Peyer's patch (tissue), 4 donors: ENCODE measurements at regions not wholly inside any gene's neighbourhood (a gene's known extent, or its start where the extent isn't known, plus 50 kb on each side); places are given as distances from the start of the nearest gene placed in this dataset.
"Not testable (repeated sequence)": the region's sequence is repeated elsewhere in the genome, so short reads cannot be mapped to it uniquely, and the experiment has no call there.

Experiments
- DNase-seq, 3 donors: peaks; one replicate each; pipeline ENCODE4 v3.0.0-alpha.2; 2017 to 2019
- H3K27ac ChIP-seq, 4 donors: fragments of 200-600 bp; sonication (generic); one replicate each; pipeline ENCODE4 v1.5.1; 2016 to 2019
- H3K27me3 ChIP-seq, 2 donors: fragments of 200-600 bp; sonication (generic); one replicate each; pipeline ENCODE4 v1.5.1; 2019
- H3K36me3 ChIP-seq, 3 donors: fragments of 200-600 bp; sonication (generic); one replicate each; pipeline ENCODE4 v1.5.1; 2016 to 2019
- H3K4me1 ChIP-seq, 4 donors: fragments of 200-600 bp; sonication (generic); one replicate each; pipeline ENCODE4 v1.5.1; 2016 to 2019
- H3K4me3 ChIP-seq, 4 donors: fragments of 200-600 bp; sonication (generic); 1 replicate in 3 of 4; 2 replicates in 1 of 4; pipeline ENCODE4 v1.5.1; 2016 to 2019; ENCODE audit warnings: mild to moderate bottlenecking in 1 of 4
- H3K9me3 ChIP-seq, 4 donors: fragments of 200-600 bp; sonication (generic); one replicate each; pipeline ENCODE4 v1.5.1; 2016 to 2019; ENCODE audit warnings: mild to moderate bottlenecking in 1 of 4
- CTCF ChIP-seq, 6 experiments: fragments of 450-650 bp in 4 of 6; fragments of 200-600 bp in 2 of 6; sonication (generic) in 1 of 6; IDR thresholded peaks; one replicate each; pipeline ENCODE4 v1.5.1; 2017 to 2019; ENCODE audit warnings: antibody characterized with exemption in 6 of 6, mild to moderate bottlenecking in 3 of 6, moderate library complexity in 1 of 6
- POLR2A ChIP-seq, 2 donors: fragments of 450-650 bp; IDR thresholded peaks; one replicate each; pipeline ENCODE4 v1.5.1; 2017; ENCODE audit warnings: antibody characterized with exemption in 2 of 2, mild to moderate bottlenecking in 2 of 2, moderate library complexity in 2 of 2

GRCh38 chr18:28735731-28736130 is 558.8 kb upstream of the CDH2 start:
- Histone ChIP-seq H3K27ac (no peak overlapping the region), H3K9me3 (no peaks in the 10 kb centered on the region), H3K36me3 (no peaks in the 10 kb centered on the region), H3K4me1 (no peaks in the 10 kb centered on the region), H3K4me3 (no peak overlapping the region), H3K27me3 (no peaks in the 10 kb centered on the region)
- TF ChIP-seq CTCF (IDR thresholded peaks at IDR 0.05) (no peak), POLR2A (IDR thresholded peaks at IDR 0.05) (no peak)
- no peak for DNase-seq

DNA sequence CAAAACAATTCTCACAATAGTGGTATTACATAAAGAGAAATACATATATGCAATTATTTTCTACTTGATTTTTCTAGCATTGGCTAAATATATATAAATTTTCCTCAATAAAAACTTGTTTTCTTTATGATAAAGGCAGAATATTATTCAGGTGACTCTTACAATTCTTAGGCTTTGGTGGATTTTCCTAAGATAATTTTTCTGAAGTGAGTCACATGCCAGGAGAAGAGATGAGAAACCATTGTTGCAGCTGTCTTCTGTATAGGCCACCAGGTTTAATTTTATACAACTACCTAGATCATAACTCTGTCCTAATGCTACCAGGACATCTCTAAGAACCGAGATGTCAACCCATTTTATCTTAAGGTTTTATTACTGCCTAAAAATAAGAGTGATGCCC is 552.4 kb upstream of the CDH2 start:
- no peak overlapping the region for H3K4me3 ChIP-seq
- no peaks in the 10 kb centered on the region for H3K9me3 ChIP-seq
- H3K27me3 ChIP-seq: no peaks in the 10 kb centered on the region
- TF ChIP-seq POLR2A (IDR thresholded peaks at IDR 0.05) (no peak), CTCF (IDR thresholded peaks at IDR 0.05) (no peak)
- H3K4me1 ChIP-seq: no peaks in the 10 kb centered on the region
- H3K27ac ChIP-seq: no peak overlapping the region
- H3K36me3 ChIP-seq: no peaks in the 10 kb centered on the region
- no peak for DNase-seq

DNA sequence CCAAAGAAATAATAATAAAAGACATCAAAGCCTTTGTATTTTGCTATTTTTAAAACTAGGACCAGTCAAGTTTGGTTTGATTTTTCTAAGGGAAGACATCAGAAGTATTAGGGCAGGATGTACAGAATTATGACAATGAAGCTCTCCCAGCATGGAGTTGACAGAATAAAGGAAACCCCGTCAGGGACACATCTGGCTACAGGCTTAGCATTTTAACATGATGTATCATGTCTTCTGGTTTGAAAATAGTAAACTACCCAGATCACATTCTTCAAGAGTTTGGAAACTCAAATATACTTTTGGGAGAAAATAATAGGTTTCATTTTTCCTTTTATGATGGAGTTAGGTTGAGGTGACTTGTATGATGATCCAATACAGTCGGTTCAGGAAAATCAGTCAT is 552.0 kb upstream of the CDH2 start:
- no peak for TF ChIP-seq CTCF (IDR thresholded peaks at IDR 0.05)
- no peak for TF ChIP-seq POLR2A (IDR thresholded peaks at IDR 0.05)
- Histone ChIP-seq H3K4me3 (no peak overlapping the region), H3K27ac (no peak overlapping the region), H3K4me1 (no peaks in the 10 kb centered on the region), H3K9me3 (no peaks in the 10 kb centered on the region), H3K27me3 (no peaks in the 10 kb centered on the region), H3K36me3 (no peaks in the 10 kb centered on the region)
- no peak for DNase-seq

DNA sequence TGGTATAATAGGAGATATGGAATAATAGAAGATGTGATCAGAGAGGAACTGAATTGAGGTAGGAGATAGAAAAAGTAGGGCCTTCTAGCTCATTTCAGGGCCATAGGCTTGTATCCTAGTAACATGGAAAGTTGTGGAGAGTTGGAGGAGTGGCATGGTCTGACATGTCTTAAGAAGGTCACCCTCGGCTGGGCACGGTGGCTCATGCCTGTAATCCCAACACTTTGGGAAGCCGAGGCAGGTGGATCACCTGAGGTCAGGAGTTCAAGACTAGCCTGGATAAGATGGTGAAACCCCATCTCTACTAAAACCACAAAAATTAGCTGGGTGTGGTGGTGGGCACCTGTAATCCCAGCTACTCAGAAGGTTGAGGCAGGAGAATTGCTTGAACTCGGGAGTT is 550.3 kb upstream of the CDH2 start:
- not testable (repeated sequence) for DNase-seq, H3K27ac ChIP-seq, H3K27me3 ChIP-seq, H3K4me1 ChIP-seq, H3K9me3 ChIP-seq, H3K36me3 ChIP-seq, H3K4me3 ChIP-seq

- H3K36me3 ChIP-seq: no peaks in the 10 kb centered on the region
- H3K27ac ChIP-seq: no peak overlapping the region
- no peak for DNase-seq
- H3K9me3 ChIP-seq: no peaks in the 10 kb centered on the region
- no peaks in the 10 kb centered on the region for H3K27me3 ChIP-seq
- H3K4me1 ChIP-seq: no peaks in the 10 kb centered on the region
- no peak for TF ChIP-seq POLR2A (IDR thresholded peaks at IDR 0.05)
- TF ChIP-seq CTCF (IDR thresholded peaks at IDR 0.05): no peak
- no peak overlapping the region for H3K4me3 ChIP-seq
Observed at GRCh38 chr18:28725876-28726275, 548.9 kb upstream of the CDH2 start.

DNA sequence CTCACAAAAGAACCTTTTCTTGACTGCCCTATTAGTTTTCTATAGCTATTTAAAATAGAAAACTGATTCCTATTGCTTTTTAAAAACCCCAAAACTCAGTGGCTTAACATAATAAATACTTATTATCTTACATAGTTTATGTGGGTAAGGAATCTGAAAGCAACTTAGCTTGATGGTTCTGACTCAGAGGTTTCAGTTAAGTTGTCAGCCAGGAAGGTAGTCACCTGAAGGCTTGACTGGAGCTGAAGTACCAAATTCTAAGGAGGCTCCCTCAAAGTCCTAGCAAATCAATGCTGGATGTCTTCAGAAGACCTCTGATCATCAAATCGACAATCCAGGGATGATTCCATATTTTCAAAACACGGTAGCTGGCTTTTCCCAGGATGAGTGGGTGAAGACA is 546.6 kb upstream of the CDH2 start:
- Histone ChIP-seq H3K4me3 (no peak overlapping the region), H3K36me3 (no peaks in the 10 kb centered on the region), H3K27ac (no peak overlapping the region), H3K27me3 (no peaks in the 10 kb centered on the region), H3K4me1 (no peaks in the 10 kb centered on the region), H3K9me3 (no peaks in the 10 kb centered on the region)
- no peak for DNase-seq
- no peak for TF ChIP-seq POLR2A (IDR thresholded peaks at IDR 0.05)
- no peak for TF ChIP-seq CTCF (IDR thresholded peaks at IDR 0.05)
